Gastroesophageal sphincter (tissue), 4 donors: ENCODE measurements at regions not wholly inside any gene's neighbourhood (a gene's known extent, or its start where the extent isn't known, plus 50 kb on each side); places are given as distances from the start of the nearest gene placed in this dataset.

Experiments
- ATAC-seq: fragments of 150-250 bp; one replicate; pipeline ENCODE4 v1.9.1; 2016; ENCODE audit warnings: mild to moderate bottlenecking, moderate library complexity
- H3K27ac ChIP-seq, 4 donors: fragments of 200-600 bp; sonication (generic) in 3 of 4; 1 replicate in 3 of 4; 2 replicates in 1 of 4; pipeline ENCODE4 v1.5.1; 2016 to 2019
- H3K27me3 ChIP-seq: fragments of 200-600 bp; sonication (generic); one replicate; pipeline ENCODE4 v1.5.1; 2019
- H3K36me3 ChIP-seq, 2 donors: fragments of 200-600 bp; sonication (generic); one replicate each; pipeline ENCODE4 v1.5.1; 2019; ENCODE audit warnings: control low read depth in 1 of 2
- H3K4me1 ChIP-seq, 3 donors: fragments of 200-600 bp; sonication (generic); 1 replicate in 2 of 3; 2 replicates in 1 of 3; pipeline ENCODE4 v1.5.1; 2016 to 2019; ENCODE audit warnings: control low read depth in 2 of 3
- H3K4me3 ChIP-seq, 2 donors: fragments of 200-600 bp; sonication (generic); one replicate each; pipeline ENCODE4 v1.5.1; 2019; ENCODE audit warnings: mild to moderate bottlenecking in 1 of 2, moderate library complexity in 1 of 2
- H3K9me3 ChIP-seq, 3 donors: fragments of 200-600 bp; sonication (generic); one replicate each; pipeline ENCODE4 v1.5.1; 2017 to 2019; ENCODE audit warnings: control low read depth in 2 of 3
- CTCF ChIP-seq, 4 experiments: fragments of 200-600 bp in 2 of 4; fragments of 450-650 bp in 2 of 4; sonication (generic) in 1 of 4; IDR thresholded peaks; one replicate each; pipeline ENCODE4 v1.5.1; 2017 to 2019; ENCODE audit warnings: antibody characterized with exemption in 4 of 4, mild to moderate bottlenecking in 2 of 4, moderate library complexity in 2 of 4
- EP300 ChIP-seq: sonication (generic); formaldehyde crosslinking; IDR thresholded peaks from one replicate; pipeline ENCODE4 v1.6.1; 2017; ENCODE audit warnings: antibody characterized with exemption, mild to moderate bottlenecking
- POLR2A ChIP-seq, 2 donors: fragments of 450-650 bp; IDR thresholded peaks; one replicate each; pipeline ENCODE4 v1.6.1; 2017; ENCODE audit warnings: antibody characterized with exemption in 2 of 2, mild to moderate bottlenecking in 2 of 2, moderate library complexity in 1 of 2
- POLR2AphosphoS5 ChIP-seq: sonication (generic); formaldehyde crosslinking; IDR thresholded peaks from one replicate; pipeline ENCODE4 v1.6.1; 2017; ENCODE audit warnings: antibody characterized with exemption
- WGBS, 2 donors: methylation state at CpG; one replicate each; pipeline ENCODE4 v1.1.5; 2018; ENCODE audit warnings: low coverage in 1 of 2; 5-methylcytosine and 5-hydroxymethylcytosine counted together

- Histone ChIP-seq H3K9me3 (no peaks in the 10 kb centered on the region), H3K4me3 (no peak overlapping the region), H3K27me3 (peaks cover 3% of the 10 kb centered on the region), H3K27ac (no peak overlapping the region), H3K4me1 (no peaks in the 10 kb centered on the region), H3K36me3 (no peaks in the 10 kb centered on the region)
- 46 to 52% methylated on average over 2 of the region's 2 CpGs for WGBS, 2 donors
- TF ChIP-seq EP300 (no peak), CTCF (IDR thresholded peaks at IDR 0.05) (no peak)
- no peak for ATAC-seq
These were observed 233.8 kb upstream of the LYZL1 start for GRCh38 chr10:29055101-29055500.

GRCh38 chr10:29056729-29057128 is 232.1 kb upstream of the LYZL1 start:
- peaks cover 3% of the 10 kb centered on the region for H3K27me3 ChIP-seq
- H3K4me1 ChIP-seq: no peaks in the 10 kb centered on the region
- no peak overlapping the region for H3K4me3 ChIP-seq
- no peaks in the 10 kb centered on the region for H3K36me3 ChIP-seq
- WGBS, 2 donors: 54 to 61% methylated on average over 2 of the region's 2 CpGs
- no peak for ATAC-seq
- TF ChIP-seq EP300 (no peak), POLR2AphosphoS5 (no peak), CTCF (IDR thresholded peaks at IDR 0.05) (no peak), POLR2A (IDR thresholded peaks at IDR 0.05) (no peak)
- H3K27ac ChIP-seq: no peak overlapping the region
- no peaks in the 10 kb centered on the region for H3K9me3 ChIP-seq

- Histone ChIP-seq H3K9me3 (no peaks in the 10 kb centered on the region), H3K4me3 (no peak overlapping the region), H3K4me1 (no peaks in the 10 kb centered on the region), H3K36me3 (no peaks in the 10 kb centered on the region), H3K27ac (no peak overlapping the region), H3K27me3 (peaks cover 3% of the 10 kb centered on the region)
- ATAC-seq: no peak
- no peak for TF ChIP-seq POLR2AphosphoS5
- TF ChIP-seq POLR2A (IDR thresholded peaks at IDR 0.05): no peak
- no peak for TF ChIP-seq EP300
- TF ChIP-seq CTCF (IDR thresholded peaks at IDR 0.05): no peak
- 18 to 43% methylated on average over 4 of the region's 4 CpGs for WGBS, 2 donors
These were observed 231.0 kb upstream of the LYZL1 start for GRCh38 chr10:29057822-29058331.

GRCh38 chr10:29063806-29064644 is 224.8 kb upstream of the LYZL1 start:
- TF ChIP-seq POLR2A (IDR thresholded peaks at IDR 0.05) (no peak), EP300 (no peak), POLR2AphosphoS5 (no peak), CTCF (IDR thresholded peaks at IDR 0.05) (no peak)
- Histone ChIP-seq H3K27me3 (peaks cover 2% of the 10 kb centered on the region), H3K36me3 (no peaks in the 10 kb centered on the region), H3K4me1 (no peaks in the 10 kb centered on the region), H3K9me3 (no peaks in the 10 kb centered on the region), H3K27ac (no peak overlapping the region), H3K4me3 (no peak overlapping the region)
- no peak for ATAC-seq
- WGBS, 2 donors: 73 to 77% methylated on average over 4 to 5 of the region's 5 CpGs

- no peak for ATAC-seq
- Histone ChIP-seq H3K27ac (no peak overlapping the region), H3K4me1 (no peaks in the 10 kb centered on the region), H3K36me3 (no peaks in the 10 kb centered on the region), H3K9me3 (no peaks in the 10 kb centered on the region), H3K4me3 (no peak overlapping the region), H3K27me3 (peaks cover 8% of the 10 kb centered on the region)
- TF ChIP-seq POLR2A (IDR thresholded peaks at IDR 0.05): no peak
- TF ChIP-seq EP300: no peak
- no peak for TF ChIP-seq POLR2AphosphoS5
- WGBS, 2 donors: 72 to 100% methylated on average over 1 to 2 of the region's 2 CpGs
These were observed 224.2 kb upstream of the LYZL1 start for GRCh38 chr10:29064680-29065079.
